ENCODE measurements at regions not wholly inside any gene's neighbourhood (a gene's known extent, or its start where the extent isn't known, plus 50 kb on each side); places are given as distances from the start of the nearest gene placed in this dataset.

- Histone ChIP-seq H3K4me3 (ENCODE audit: low read depth in 1 of 2, low read length in 2 of 2) (no peak overlapping the region), H3K27me3 (ENCODE audit: control insufficient read depth in 1 of 2, insufficient read depth in 2 of 2, low read length in 2 of 2) (no peaks in the 10 kb centered on the region), H3K9ac (ENCODE audit: low read depth in 1 of 2, low read length in 2 of 2) (no peak overlapping the region), H3K36me3 (ENCODE audit: control insufficient read depth in 1 of 2, insufficient read depth in 2 of 2, low read length in 2 of 2) (no peaks in the 10 kb centered on the region), H3K4me1 (ENCODE audit: control insufficient read depth in 1 of 2, insufficient read depth in 2 of 2, low read length in 2 of 2) (no peaks in the 10 kb centered on the region), H3K27ac (ENCODE audit: low read depth, low read length) (no peak overlapping the region), H3K9me3 (ENCODE audit: control insufficient read depth in 1 of 2, low read length in 2 of 2) (no peaks in the 10 kb centered on the region)
These were observed 241.0 kb upstream of the RASGEF1B start for GRCh38 chr4:81712714-81713113.

- no peak overlapping the region for H3K27ac ChIP-seq (ENCODE audit: low read depth, low read length)
- H3K9me3 ChIP-seq (ENCODE audit: control insufficient read depth in 1 of 2, low read length in 2 of 2): no peaks in the 10 kb centered on the region
- no peak overlapping the region for H3K9ac ChIP-seq (ENCODE audit: low read depth in 1 of 2, low read length in 2 of 2)
- H3K36me3 ChIP-seq (ENCODE audit: control insufficient read depth in 1 of 2, insufficient read depth in 2 of 2, low read length in 2 of 2): no peaks in the 10 kb centered on the region
- H3K27me3 ChIP-seq (ENCODE audit: control insufficient read depth in 1 of 2, insufficient read depth in 2 of 2, low read length in 2 of 2): no peaks in the 10 kb centered on the region
- no peaks in the 10 kb centered on the region for H3K4me1 ChIP-seq (ENCODE audit: control insufficient read depth in 1 of 2, insufficient read depth in 2 of 2, low read length in 2 of 2)
- no peak overlapping the region for H3K4me3 ChIP-seq (ENCODE audit: low read depth in 1 of 2, low read length in 2 of 2)
These were observed 232.8 kb upstream of the RASGEF1B start for GRCh38 chr4:81704461-81704860.

- no peaks in the 10 kb centered on the region for H3K4me1 ChIP-seq (ENCODE audit: control insufficient read depth in 1 of 2, insufficient read depth in 2 of 2, low read length in 2 of 2)
- no peak overlapping the region for H3K9ac ChIP-seq (ENCODE audit: low read depth in 1 of 2, low read length in 2 of 2)
- H3K36me3 ChIP-seq (ENCODE audit: control insufficient read depth in 1 of 2, insufficient read depth in 2 of 2, low read length in 2 of 2): no peaks in the 10 kb centered on the region
- H3K4me3 ChIP-seq (ENCODE audit: low read depth in 1 of 2, low read length in 2 of 2): no peak overlapping the region
- H3K9me3 ChIP-seq (ENCODE audit: control insufficient read depth in 1 of 2, low read length in 2 of 2): no peaks in the 10 kb centered on the region
- no peak overlapping the region for H3K27ac ChIP-seq (ENCODE audit: low read depth, low read length)
- no peaks in the 10 kb centered on the region for H3K27me3 ChIP-seq (ENCODE audit: control insufficient read depth in 1 of 2, insufficient read depth in 2 of 2, low read length in 2 of 2)
These were observed 228.5 kb upstream of the RASGEF1B start for GRCh38 chr4:81700189-81700588.

- no peak overlapping the region for H3K27ac ChIP-seq (ENCODE audit: low read depth, low read length)
- no peaks in the 10 kb centered on the region for H3K27me3 ChIP-seq (ENCODE audit: control insufficient read depth in 1 of 2, insufficient read depth in 2 of 2, low read length in 2 of 2)
- no peaks in the 10 kb centered on the region for H3K9me3 ChIP-seq (ENCODE audit: control insufficient read depth in 1 of 2, low read length in 2 of 2)
- no peaks in the 10 kb centered on the region for H3K36me3 ChIP-seq (ENCODE audit: control insufficient read depth in 1 of 2, insufficient read depth in 2 of 2, low read length in 2 of 2)
- no peak overlapping the region for H3K9ac ChIP-seq (ENCODE audit: low read depth in 1 of 2, low read length in 2 of 2)
- no peaks in the 10 kb centered on the region for H3K4me1 ChIP-seq (ENCODE audit: control insufficient read depth in 1 of 2, insufficient read depth in 2 of 2, low read length in 2 of 2)
- no peak overlapping the region for H3K4me3 ChIP-seq (ENCODE audit: low read depth in 1 of 2, low read length in 2 of 2)
These were observed 227.0 kb upstream of the RASGEF1B start for GRCh38 chr4:81698538-81699296.

- Histone ChIP-seq H3K4me1 (ENCODE audit: control insufficient read depth in 1 of 2, insufficient read depth in 2 of 2, low read length in 2 of 2) (no peaks in the 10 kb centered on the region), H3K9me3 (ENCODE audit: control insufficient read depth in 1 of 2, low read length in 2 of 2) (no peaks in the 10 kb centered on the region), H3K27ac (ENCODE audit: low read depth, low read length) (no peak overlapping the region), H3K4me3 (ENCODE audit: low read depth in 1 of 2, low read length in 2 of 2) (no peak overlapping the region), H3K9ac (ENCODE audit: low read depth in 1 of 2, low read length in 2 of 2) (no peak overlapping the region), H3K27me3 (ENCODE audit: control insufficient read depth in 1 of 2, insufficient read depth in 2 of 2, low read length in 2 of 2) (no peaks in the 10 kb centered on the region), H3K36me3 (ENCODE audit: control insufficient read depth in 1 of 2, insufficient read depth in 2 of 2, low read length in 2 of 2) (no peaks in the 10 kb centered on the region)
These were observed 222.6 kb upstream of the RASGEF1B start for GRCh38 chr4:81694176-81694913.

GRCh38 chr4:81690871-81691270 lies 219.2 kb upstream of the RASGEF1B start:
- Histone ChIP-seq H3K4me3 (ENCODE audit: low read depth in 1 of 2, low read length in 2 of 2) (no peak overlapping the region), H3K36me3 (ENCODE audit: control insufficient read depth in 1 of 2, insufficient read depth in 2 of 2, low read length in 2 of 2) (no peaks in the 10 kb centered on the region), H3K9me3 (ENCODE audit: control insufficient read depth in 1 of 2, low read length in 2 of 2) (no peaks in the 10 kb centered on the region), H3K27ac (ENCODE audit: low read depth, low read length) (no peak overlapping the region), H3K9ac (ENCODE audit: low read depth in 1 of 2, low read length in 2 of 2) (no peak overlapping the region), H3K27me3 (ENCODE audit: control insufficient read depth in 1 of 2, insufficient read depth in 2 of 2, low read length in 2 of 2) (no peaks in the 10 kb centered on the region), H3K4me1 (ENCODE audit: control insufficient read depth in 1 of 2, insufficient read depth in 2 of 2, low read length in 2 of 2) (peaks cover 0 to 4% of the 10 kb centered on the region in 2 donors)

- H3K4me1 ChIP-seq (ENCODE audit: control insufficient read depth in 1 of 2, insufficient read depth in 2 of 2, low read length in 2 of 2): peaks cover 0 to 4% of the 10 kb centered on the region in 2 donors
- no peak overlapping the region for H3K27ac ChIP-seq (ENCODE audit: low read depth, low read length)
- no peak overlapping the region for H3K9ac ChIP-seq (ENCODE audit: low read depth in 1 of 2, low read length in 2 of 2)
- H3K4me3 ChIP-seq (ENCODE audit: low read depth in 1 of 2, low read length in 2 of 2): no peak overlapping the region
- H3K27me3 ChIP-seq (ENCODE audit: control insufficient read depth in 1 of 2, insufficient read depth in 2 of 2, low read length in 2 of 2): no peaks in the 10 kb centered on the region
- no peaks in the 10 kb centered on the region for H3K9me3 ChIP-seq (ENCODE audit: control insufficient read depth in 1 of 2, low read length in 2 of 2)
- H3K36me3 ChIP-seq (ENCODE audit: control insufficient read depth in 1 of 2, insufficient read depth in 2 of 2, low read length in 2 of 2): no peaks in the 10 kb centered on the region
These were observed 216.4 kb upstream of the RASGEF1B start for GRCh38 chr4:81688085-81688484.

- Histone ChIP-seq H3K27me3 (ENCODE audit: control insufficient read depth in 1 of 2, insufficient read depth in 2 of 2, low read length in 2 of 2) (no peaks in the 10 kb centered on the region), H3K9ac (ENCODE audit: low read depth in 1 of 2, low read length in 2 of 2) (no peak overlapping the region), H3K4me1 (ENCODE audit: control insufficient read depth in 1 of 2, insufficient read depth in 2 of 2, low read length in 2 of 2) (peaks cover 0 to 4% of the 10 kb centered on the region in 2 donors), H3K4me3 (ENCODE audit: low read depth in 1 of 2, low read length in 2 of 2) (no peak overlapping the region), H3K36me3 (ENCODE audit: control insufficient read depth in 1 of 2, insufficient read depth in 2 of 2, low read length in 2 of 2) (no peaks in the 10 kb centered on the region), H3K27ac (ENCODE audit: low read depth, low read length) (no peak overlapping the region), H3K9me3 (ENCODE audit: control insufficient read depth in 1 of 2, low read length in 2 of 2) (no peaks in the 10 kb centered on the region)
These were observed 215.8 kb upstream of the RASGEF1B start for GRCh38 chr4:81687471-81687870.

- peaks cover 0 to 4% of the 10 kb centered on the region in 2 donors for H3K4me1 ChIP-seq (ENCODE audit: control insufficient read depth in 1 of 2, insufficient read depth in 2 of 2, low read length in 2 of 2)
- H3K27ac ChIP-seq (ENCODE audit: low read depth, low read length): no peak overlapping the region
- no peak overlapping the region for H3K9ac ChIP-seq (ENCODE audit: low read depth in 1 of 2, low read length in 2 of 2)
- H3K27me3 ChIP-seq (ENCODE audit: control insufficient read depth in 1 of 2, insufficient read depth in 2 of 2, low read length in 2 of 2): no peaks in the 10 kb centered on the region
- no peak overlapping the region for H3K4me3 ChIP-seq (ENCODE audit: low read depth in 1 of 2, low read length in 2 of 2)
- H3K36me3 ChIP-seq (ENCODE audit: control insufficient read depth in 1 of 2, insufficient read depth in 2 of 2, low read length in 2 of 2): no peaks in the 10 kb centered on the region
- H3K9me3 ChIP-seq (ENCODE audit: control insufficient read depth in 1 of 2, low read length in 2 of 2): no peaks in the 10 kb centered on the region
These were observed 213.4 kb upstream of the RASGEF1B start for GRCh38 chr4:81685104-81685503.

- no peak overlapping the region for H3K4me3 ChIP-seq (ENCODE audit: low read depth in 1 of 2, low read length in 2 of 2)
- no peak overlapping the region for H3K9ac ChIP-seq (ENCODE audit: low read depth in 1 of 2, low read length in 2 of 2)
- H3K27ac ChIP-seq (ENCODE audit: low read depth, low read length): no peak overlapping the region
- no peaks in the 10 kb centered on the region for H3K36me3 ChIP-seq (ENCODE audit: control insufficient read depth in 1 of 2, insufficient read depth in 2 of 2, low read length in 2 of 2)
- peaks cover 0 to 4% of the 10 kb centered on the region in 2 donors for H3K4me1 ChIP-seq (ENCODE audit: control insufficient read depth in 1 of 2, insufficient read depth in 2 of 2, low read length in 2 of 2)
- H3K27me3 ChIP-seq (ENCODE audit: control insufficient read depth in 1 of 2, insufficient read depth in 2 of 2, low read length in 2 of 2): no peaks in the 10 kb centered on the region
- H3K9me3 ChIP-seq (ENCODE audit: control insufficient read depth in 1 of 2, low read length in 2 of 2): no peaks in the 10 kb centered on the region
These were observed 212.6 kb upstream of the RASGEF1B start for GRCh38 chr4:81684352-81684751.

Data from duodenal mucosa (tissue), 2 donors.